Heart right ventricle (tissue), 16 donors: ENCODE measurements at regions not wholly inside any gene's neighbourhood (a gene's known extent, or its start where the extent isn't known, plus 50 kb on each side); places are given as distances from the start of the nearest gene placed in this dataset.
A peak's percentile ranks its signal among the peaks of the same experiment; 100 is the strongest.
"Not testable (repeated sequence)": the region's sequence is repeated elsewhere in the genome, so short reads cannot be mapped to it uniquely, and the experiment has no call there.

Source experiments
- ATAC-seq, 8 donors: fragments of 200-7000 bp; cut with Tn5 transposase; one replicate each; pipeline ENCODE4 v1.9.1; 2020; ENCODE audit warnings: mild to moderate bottlenecking in 8 of 8, moderate library complexity in 8 of 8, moderate number of reproducible peaks in 1 of 8
- DNase-seq, 2 donors: peaks; one replicate each; pipeline ENCODE4 v3.0.0-alpha.2; 2020
- H3K27ac ChIP-seq, 10 donors: fragments of 200-600 bp; sonication (generic) in 2 of 10; one replicate each; pipeline versions ENCODE4 v1.5.0 to v1.8.0; 2020 to 2022; ENCODE audit warnings: mild to moderate bottlenecking in 3 of 10
- H3K27me3 ChIP-seq, 7 donors: fragments of 200-600 bp; one replicate each; pipeline ENCODE4 v1.8.0; 2021 to 2022; ENCODE audit warnings: mild to moderate bottlenecking in 2 of 7
- H3K36me3 ChIP-seq, 9 donors: fragments of 200-600 bp; sonication (generic) in 1 of 9; one replicate each; pipeline versions ENCODE4 v1.5.0 to v1.8.0; 2020 to 2022; ENCODE audit warnings: mild to moderate bottlenecking in 2 of 9
- H3K4me1 ChIP-seq, 9 donors: fragments of 200-600 bp; sonication (generic) in 1 of 9; one replicate each; pipeline versions ENCODE4 v1.5.0 to v1.8.0; 2020 to 2022; ENCODE audit warnings: mild to moderate bottlenecking in 4 of 9
- H3K4me3 ChIP-seq, 10 donors: fragments of 200-600 bp; sonication (generic) in 2 of 10; one replicate each; pipeline versions ENCODE4 v1.5.0 to v1.8.0; 2020 to 2022; ENCODE audit warnings: mild to moderate bottlenecking in 7 of 10, moderate library complexity in 2 of 10
- H3K9me3 ChIP-seq, 11 donors: fragments of 200-600 bp in 10 of 11; sonication (generic) in 2 of 11; one replicate each; pipeline versions ENCODE4 v1.5.0 to v1.8.0; 2013 to 2022; ENCODE audit warnings: mild to moderate bottlenecking in 2 of 11, control low read depth in 1 of 11, moderate library complexity in 1 of 11
- CTCF ChIP-seq, 9 donors: fragments of 200-600 bp; sonication (generic) in 2 of 9; IDR thresholded peaks; one replicate each; pipeline versions ENCODE4 v1.5.0 to v1.8.0; 2021 to 2022; ENCODE audit warnings: antibody characterized with exemption in 9 of 9, mild to moderate bottlenecking in 5 of 9, moderate library complexity in 1 of 9
- WGBS, 2 donors: extraction: QIAGEN DNeasy Blood & Tissue Kit; methylation state at CpG; one replicate each; pipeline ENCODE4 v1.1.7; 2013; ENCODE audit warnings: inconsistent platforms in 1 of 2; 5-methylcytosine and 5-hydroxymethylcytosine counted together
- intact Hi-C, 10 donors: fragments of 100-400 bp; cut with DNase I; formaldehyde crosslinking; loops; one replicate each; pipeline versions ENCODE4 v1.11.1 to v1.14.2; 2022
- donor health status: Arrhythmogenic right ventricular cardiomyopathy.
- donor health status: ischemic (EF 13 %, LVEDD 7.1; RV severe dilation, severe dysfunction).
- donor health status: healthy with polysubstance abuse.
- donor health status: DM: no; HTN: yes; CAD: no.
- donor health status: DM: no; HTN: no; CAD: no.
- donor health status: ischemic (EF 25% LVEDD 6.9; RV normal size, moderate dysfunction).
- donor health status: ischemic (EF 25% LVEDD 5.7; RV mildly dilated, moderate dysfunction).
- donor health status: healthy.
- donor health status: DM: yes; HTN: yes; CAD: no.
- donor health status: Ischemic cardiomyopathy.
- donor health status: ischemic (EF 35%, LVEDD 5.7; RV mildly dilated, moderate dysfunction).
- donor health status: nonischemic (EF 11% LVEDD 7.7; RV severe dilation, severe dysfunction).
- donor health status: DM: yes; HTN: yes; CAD: no.
- donor health status: PGD.
- donor health status: ischemic (EF 29% LVEDD 5.4; RV normal size, mild dysfunction).
- donor health status: nonischemic (EF 23%, LVEDD 6.1; RV moderate dilation, normal function).

- TF ChIP-seq CTCF (IDR thresholded peaks at IDR 0.05), result no peak
- peak in 1 of 2 donors; percentile 10 for DNase-seq
- H3K9me3 ChIP-seq, result no peaks in the 10 kb centered on the region
- ATAC-seq, result peak in 7 of 8 donors; percentile 49 to 91 (median 73)
- H3K36me3 ChIP-seq, result no peaks in the 10 kb centered on the region
- no peak overlapping the region for H3K4me3 ChIP-seq
- H3K27ac ChIP-seq, result peak overlapping the region in 1 of 10 donors; percentile 23
- 49 to 51% methylated on average over 4 of the region's 4 CpGs for WGBS, 2 donors
- intact Hi-C loops, result no loop called here
- H3K4me1 ChIP-seq, result peaks cover 0 to 16% (median 0%) of the 10 kb centered on the region in 9 donors
- H3K27me3 ChIP-seq, result no peaks in the 10 kb centered on the region
Observed at GRCh38 chr3:153052096-153052460, 109.9 kb upstream of the RAP2B start.

GRCh38 chr3:153055217-153055616 is 106.8 kb upstream of the RAP2B start:
- WGBS, 2 donors, result 76 to 88% methylated on average over 5 of the region's 5 CpGs
- DNase-seq (no peak), ATAC-seq (no peak)
- Histone ChIP-seq H3K36me3 (no peaks in the 10 kb centered on the region), H3K27ac (no peak overlapping the region), H3K4me1 (peaks cover 0 to 26% (median 0%) of the 10 kb centered on the region in 9 donors), H3K27me3 (no peaks in the 10 kb centered on the region), H3K9me3 (no peaks in the 10 kb centered on the region), H3K4me3 (no peak overlapping the region)
- intact Hi-C loops, result no loop called here
- no peak for TF ChIP-seq CTCF (IDR thresholded peaks at IDR 0.05)

GRCh38 chr3:153055779-153056178 is 106.2 kb upstream of the RAP2B start:
- H3K9me3 ChIP-seq, result no peaks in the 10 kb centered on the region
- ATAC-seq, result no peak
- no peaks in the 10 kb centered on the region for H3K36me3 ChIP-seq
- H3K27ac ChIP-seq, result no peak overlapping the region
- H3K4me3 ChIP-seq, result no peak overlapping the region
- intact Hi-C loops, result no loop called here
- WGBS, 2 donors, result 71 to 83% methylated on average over 1 to 2 of the region's 2 CpGs
- H3K4me1 ChIP-seq, result peaks cover 0 to 26% (median 0%) of the 10 kb centered on the region in 9 donors
- TF ChIP-seq CTCF (IDR thresholded peaks at IDR 0.05), result no peak
- no peaks in the 10 kb centered on the region for H3K27me3 ChIP-seq
- DNase-seq, result no peak

- DNase-seq, H3K9me3 ChIP-seq, intact Hi-C loops, H3K4me3 ChIP-seq, ATAC-seq, H3K27ac ChIP-seq, H3K36me3 ChIP-seq, H3K27me3 ChIP-seq: not testable (repeated sequence)
- 75 to 78% methylated on average over 6 of the region's 6 CpGs for WGBS, 2 donors
- peaks cover 0 to 10% (median 0%) of the 10 kb centered on the region in 9 donors for H3K4me1 ChIP-seq
Observed at GRCh38 chr3:153058031-153058688, 103.9 kb upstream of the RAP2B start.

- ATAC-seq (no peak), DNase-seq (no peak)
- 54 to 68% methylated on average over 5 of the region's 5 CpGs for WGBS, 2 donors
- TF ChIP-seq CTCF (IDR thresholded peaks at IDR 0.05), result no peak
- Histone ChIP-seq H3K27ac (no peak overlapping the region), H3K4me1 (peaks cover 0 to 10% (median 0%) of the 10 kb centered on the region in 9 donors), H3K36me3 (no peaks in the 10 kb centered on the region), H3K27me3 (no peaks in the 10 kb centered on the region), H3K9me3 (no peaks in the 10 kb centered on the region), H3K4me3 (no peak overlapping the region)
- intact Hi-C loops, result no loop called here
Observed at GRCh38 chr3:153060346-153060745, 101.7 kb upstream of the RAP2B start.
